SK-N-SH treated with all-trans-retinoic acid at 6 μM for 48 hours (cell line): ENCODE measurements at regions not wholly inside any gene's neighbourhood (a gene's known extent, or its start where the extent isn't known, plus 50 kb on each side); places are given as distances from the start of the nearest gene placed in this dataset.
"Not testable (repeated sequence)": the region's sequence is repeated elsewhere in the genome, so short reads cannot be mapped to it uniquely, and the experiment has no call there.

Experiments
- ATAC-seq: fragments of 200-7000 bp; cut with Tn5 transposase; 3 replicates; pipeline ENCODE4 v1.9.1; 2020; ENCODE audit warnings: mild to moderate bottlenecking, moderate library complexity
- ARNTL ChIP-seq: fragments of 450-650 bp; formaldehyde crosslinking; IDR thresholded peaks from 2 replicates; pipeline ENCODE4 v1.5.0; 2020; ENCODE audit warnings: low read depth, mild to moderate bottlenecking, moderate library complexity, borderline replicate concordance
- BACH2 ChIP-seq: fragments of 250-450 bp; sonication (Bioruptor Pico); IDR thresholded peaks from 2 replicates; pipeline ENCODE4 v1.9.0; 2021; ENCODE audit warnings: mild to moderate bottlenecking, borderline replicate concordance
- CREB5 ChIP-seq: fragments of 250-450 bp; sonication (Bioruptor Pico); IDR thresholded peaks from 2 replicates; pipeline ENCODE4 v1.5.1; 2020; ENCODE audit warnings: low read depth, mild to moderate bottlenecking, moderate library complexity
- CSDC2 ChIP-seq: fragments of 250-450 bp; sonication (Bioruptor Pico); IDR thresholded peaks from 2 replicates; pipeline ENCODE4 v1.5.0; 2020; ENCODE audit warnings: mild to moderate bottlenecking, moderate library complexity
- CSRNP3 ChIP-seq: fragments of 250-450 bp; sonication (Bioruptor Pico); IDR thresholded peaks from 2 replicates; pipeline ENCODE4 v1.5.1; 2021; ENCODE audit warnings: mild to moderate bottlenecking, moderate library complexity
- ESRRG ChIP-seq: fragments of 250-450 bp; sonication (Bioruptor Pico); IDR thresholded peaks from 2 replicates; pipeline ENCODE4 v1.6.1; 2021; ENCODE audit warnings: mild to moderate bottlenecking
- GLIS3 ChIP-seq: fragments of 250-450 bp; sonication (Bioruptor Pico); IDR thresholded peaks from 2 replicates; pipeline ENCODE4 v1.5.0; 2020; ENCODE audit warnings: mild to moderate bottlenecking, moderate library complexity
- OSR1 ChIP-seq: fragments of 250-450 bp; sonication (Bioruptor Pico); IDR thresholded peaks from 2 replicates; pipeline ENCODE4 v1.8.0; 2022; ENCODE audit warnings: moderate library complexity, mild to moderate bottlenecking, inconsistent platforms
- PATZ1 ChIP-seq: fragments of 250-450 bp; sonication (Bioruptor Pico); IDR thresholded peaks from 2 replicates; pipeline ENCODE4 v1.8.0; 2020; ENCODE audit warnings: mild to moderate bottlenecking, moderate library complexity, borderline replicate concordance
- POU6F1 ChIP-seq: fragments of 250-450 bp; sonication (Bioruptor Pico); IDR thresholded peaks from 2 replicates; pipeline ENCODE4 v1.8.0; 2021; ENCODE audit warnings: low read depth, mild to moderate bottlenecking, moderate library complexity, borderline replicate concordance
- RARB ChIP-seq: fragments of 250-450 bp; sonication (Bioruptor Pico); IDR thresholded peaks from 2 replicates; pipeline ENCODE4 v1.8.0; 2021; ENCODE audit warnings: mild to moderate bottlenecking, moderate library complexity
- SNAI2 ChIP-seq: fragments of 250-450 bp; sonication (Bioruptor Pico); IDR thresholded peaks from 2 replicates; pipeline ENCODE4 v1.5.0; 2020; ENCODE audit warnings: mild to moderate bottlenecking, moderate library complexity
- TOX ChIP-seq: fragments of 250-450 bp; sonication (Bioruptor Pico); IDR thresholded peaks from 2 replicates; pipeline ENCODE4 v1.8.0; 2021; ENCODE audit warnings: mild to moderate bottlenecking, moderate library complexity, borderline replicate concordance
- TSHZ2 ChIP-seq: fragments of 250-450 bp; sonication (Bioruptor Pico); IDR thresholded peaks from 2 replicates; pipeline ENCODE4 v1.5.0; 2020; ENCODE audit warnings: mild to moderate bottlenecking, moderate library complexity
- ZC3H10 ChIP-seq: fragments of 250-450 bp; sonication (Bioruptor Pico); IDR thresholded peaks from 2 replicates; pipeline ENCODE4 v1.5.1; 2021; ENCODE audit warnings: mild to moderate bottlenecking, moderate library complexity
- ZFP30 ChIP-seq: fragments of 450-650 bp; formaldehyde crosslinking; IDR thresholded peaks from 2 replicates; pipeline ENCODE4 v1.5.0; 2022; ENCODE audit warnings: mild to moderate bottlenecking, moderate library complexity
- ZNF565 ChIP-seq: fragments of 450-650 bp; formaldehyde crosslinking; conservative IDR thresholded peaks from 2 replicates; pipeline ENCODE4 v1.5.0; 2020; ENCODE audit warnings: low read depth, mild to moderate bottlenecking, moderate library complexity
- ZNF70 ChIP-seq: fragments of 450-650 bp; formaldehyde crosslinking; IDR thresholded peaks from 2 replicates; pipeline ENCODE4 v1.5.0; 2020; ENCODE audit warnings: mild to moderate bottlenecking, moderate library complexity
- ZNF8 ChIP-seq: fragments of 450-650 bp; formaldehyde crosslinking; IDR thresholded peaks from 2 replicates; pipeline ENCODE4 v1.5.0; 2020; ENCODE audit warnings: mild to moderate bottlenecking, moderate library complexity

GRCh38 chr3:145251311-145251710, 909.7 kb downstream of the PLOD2 start:
- TF ChIP-seq RARB = no peak
- TF ChIP-seq ZNF565 (CRISPR knock-in tag) = no peak
- TF ChIP-seq TOX (CRISPR knock-in tag) = no peak
- TF ChIP-seq ZC3H10 = no peak
- no peak for TF ChIP-seq ZNF8
- TF ChIP-seq ZFP30 (CRISPR knock-in tag) = no peak
- TF ChIP-seq BACH2 (CRISPR knock-in tag) = no peak
- TF ChIP-seq CSRNP3 (CRISPR knock-in tag) = no peak
- no peak for TF ChIP-seq TSHZ2
- no peak for TF ChIP-seq SNAI2 (CRISPR knock-in tag)
- TF ChIP-seq OSR1 (CRISPR knock-in tag) = no peak
- TF ChIP-seq PATZ1 (CRISPR knock-in tag) = no peak
- TF ChIP-seq CSDC2 (CRISPR knock-in tag) = no peak
- TF ChIP-seq CREB5 (CRISPR knock-in tag) = no peak
- no peak for TF ChIP-seq GLIS3
- TF ChIP-seq ARNTL (CRISPR knock-in tag) = no peak
- TF ChIP-seq POU6F1 (CRISPR knock-in tag) = no peak
- TF ChIP-seq ZNF70 (CRISPR knock-in tag) = no peak
- no peak for ATAC-seq

- ATAC-seq = not testable (repeated sequence)
These were observed 903.0 kb downstream of the PLOD2 start for GRCh38 chr3:145257967-145258366.

GRCh38 chr3:145259166-145259880, 901.7 kb downstream of the PLOD2 start:
- TF ChIP-seq ARNTL (CRISPR knock-in tag) (no peak), ZNF8 (no peak), ESRRG (no peak), ZNF70 (CRISPR knock-in tag) (no peak), GLIS3 (no peak), SNAI2 (CRISPR knock-in tag) (no peak)
- ATAC-seq = no peak

- not testable (repeated sequence) for ATAC-seq
These were observed 897.5 kb downstream of the PLOD2 start for GRCh38 chr3:145263458-145263857.
